HG03097 (cell line): ENCODE measurements at regions not wholly inside any gene's neighbourhood (a gene's known extent, or its start where the extent isn't known, plus 50 kb on each side); places are given as distances from the start of the nearest gene placed in this dataset.

ENCODE experiments used
- ATAC-seq: cut with Tn5 transposase; IDR thresholded peaks from one replicate; pipeline ENCODE4 v1.9.1; 2021; ENCODE audit not compliant: unreplicated experiment, low FRiP score

DNA sequence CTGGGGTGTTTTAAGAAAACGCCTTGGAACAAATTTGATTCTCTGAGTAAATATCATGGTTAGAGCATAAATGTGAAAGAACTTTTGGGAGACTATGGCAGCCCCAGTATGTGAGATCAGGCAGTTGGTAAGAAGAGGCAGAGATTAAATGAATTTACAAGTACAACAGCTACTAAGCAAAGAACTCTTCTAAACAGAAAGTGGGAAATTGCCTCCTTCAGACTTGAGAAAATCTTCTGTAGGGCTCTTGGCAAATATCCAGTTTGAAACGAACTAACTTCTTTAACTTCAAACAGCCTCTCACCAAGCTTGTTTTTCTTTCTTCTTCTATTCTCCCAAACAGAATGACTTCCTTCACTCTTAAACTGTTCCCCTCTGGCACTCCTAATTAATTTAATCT is 337.7 kb downstream of the SIPA1L2 start:
- no peak for ATAC-seq

DNA sequence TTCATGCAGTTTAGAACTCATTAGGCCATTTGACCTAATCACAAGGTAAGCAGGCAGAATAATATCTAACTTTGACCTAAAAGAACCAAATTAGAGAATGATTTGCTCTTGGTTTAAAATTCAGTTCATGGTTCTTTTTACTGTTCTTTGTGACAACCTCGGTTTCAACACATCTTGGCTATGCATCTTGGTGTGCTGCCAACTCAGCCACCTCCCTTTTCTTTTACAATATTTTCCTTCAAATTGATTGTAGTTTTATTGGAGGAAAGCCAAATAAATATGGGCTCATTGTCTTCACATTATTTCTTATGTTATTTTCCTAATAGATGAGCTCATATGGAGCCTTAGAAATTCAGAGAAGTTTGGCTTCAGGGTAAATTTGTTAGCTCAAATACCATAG is 338.3 kb downstream of the SIPA1L2 start:
- no peak for ATAC-seq

DNA sequence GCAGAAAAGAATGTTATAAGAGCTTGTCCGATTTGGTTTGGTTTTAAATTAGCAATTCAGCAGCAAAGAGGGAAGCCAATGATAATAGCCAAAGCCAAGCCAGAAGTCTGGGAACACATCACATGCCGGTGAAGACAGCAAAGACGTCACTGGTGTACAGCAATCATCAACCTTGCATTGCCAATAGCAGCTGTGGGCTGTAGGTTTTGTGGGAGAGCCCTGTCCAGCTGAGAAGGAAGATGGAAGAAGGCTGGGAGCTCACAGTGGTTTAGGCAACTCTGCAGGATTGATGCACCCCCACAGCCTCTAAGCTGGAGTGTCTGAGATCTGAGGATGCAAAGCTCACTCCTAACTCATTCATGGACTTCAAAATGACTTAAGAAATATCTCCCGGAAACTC is 338.7 kb downstream of the SIPA1L2 start:
- no peak for ATAC-seq

DNA sequence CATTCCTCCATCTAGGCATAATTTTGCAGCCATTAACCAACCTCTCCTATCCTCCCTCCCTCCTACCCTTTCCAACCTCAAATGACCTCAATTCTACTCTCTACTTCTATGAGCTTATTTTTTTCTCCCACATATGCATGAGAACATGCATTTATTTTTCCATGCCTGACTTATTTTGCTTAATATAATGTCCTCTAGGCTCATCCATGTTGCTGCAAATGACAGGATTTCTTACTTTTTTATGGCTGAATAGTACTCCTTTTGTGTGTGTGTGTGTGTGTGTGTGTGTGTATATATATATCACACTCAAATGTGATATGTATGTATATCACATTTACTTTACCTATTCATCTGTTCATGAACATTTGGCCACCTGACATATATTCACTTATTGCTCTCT is 339.4 kb downstream of the SIPA1L2 start:
- no peak for ATAC-seq

DNA sequence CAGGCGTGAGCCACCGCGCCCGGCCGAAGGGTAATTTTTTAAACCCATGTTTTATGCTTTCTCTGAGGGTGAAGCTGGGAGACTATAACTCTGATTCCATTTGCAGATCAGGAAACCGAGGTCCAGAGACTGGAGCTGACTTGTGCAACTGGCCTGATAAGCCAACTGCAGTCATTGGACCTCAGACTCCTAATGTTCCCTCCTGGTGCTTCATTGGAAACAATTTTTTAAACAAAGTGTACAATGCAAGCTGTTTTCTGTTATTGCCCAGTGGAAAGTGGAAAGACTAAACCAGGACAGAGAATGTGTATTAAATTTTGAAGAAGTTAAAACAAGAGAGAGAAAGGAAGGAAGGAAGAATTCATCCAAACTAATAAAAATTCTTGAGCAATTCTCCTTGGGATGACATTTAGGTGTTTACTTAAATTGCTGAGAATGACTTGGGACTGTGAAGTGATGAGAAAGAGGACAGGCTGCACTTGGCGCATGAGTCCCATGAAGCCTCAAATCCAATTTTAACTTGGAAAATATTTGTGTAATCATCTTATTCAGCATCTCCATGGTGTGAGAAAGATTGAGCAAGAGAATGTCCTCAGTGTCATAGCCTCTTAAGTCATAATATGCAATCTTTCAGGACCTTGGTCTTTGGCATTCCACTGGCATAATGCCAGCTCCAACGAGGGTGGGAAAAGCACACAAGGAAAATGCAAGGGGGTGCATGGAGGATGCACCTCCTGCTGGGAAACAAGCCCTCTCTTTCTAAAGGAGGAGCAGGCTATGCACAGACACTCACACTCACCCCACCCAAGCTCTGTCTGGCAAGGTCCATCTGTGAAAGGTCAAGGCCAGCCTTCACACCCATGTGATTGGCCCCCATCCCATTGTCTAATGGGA is 342.0 kb downstream of the SIPA1L2 start:
- no peak for ATAC-seq

DNA sequence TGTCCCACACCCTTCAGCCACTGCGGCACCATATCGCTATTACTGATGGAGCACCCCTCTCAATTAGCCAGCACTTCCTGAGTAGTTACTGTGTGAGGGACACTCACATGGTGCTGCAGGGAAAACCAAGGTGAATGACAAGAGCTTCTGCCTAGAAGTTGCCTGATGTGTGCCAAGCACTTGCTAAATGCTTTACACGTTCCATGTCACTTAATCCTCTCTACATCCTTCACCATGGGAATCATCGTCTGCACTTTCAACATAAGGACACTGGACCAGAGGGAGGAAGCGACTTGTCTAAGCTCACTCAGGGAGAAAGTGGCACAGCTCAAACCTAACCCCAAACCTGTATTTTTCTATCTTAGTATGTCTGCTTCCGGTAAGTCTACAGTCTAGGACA is 344.8 kb downstream of the SIPA1L2 start:
- no peak for ATAC-seq

DNA sequence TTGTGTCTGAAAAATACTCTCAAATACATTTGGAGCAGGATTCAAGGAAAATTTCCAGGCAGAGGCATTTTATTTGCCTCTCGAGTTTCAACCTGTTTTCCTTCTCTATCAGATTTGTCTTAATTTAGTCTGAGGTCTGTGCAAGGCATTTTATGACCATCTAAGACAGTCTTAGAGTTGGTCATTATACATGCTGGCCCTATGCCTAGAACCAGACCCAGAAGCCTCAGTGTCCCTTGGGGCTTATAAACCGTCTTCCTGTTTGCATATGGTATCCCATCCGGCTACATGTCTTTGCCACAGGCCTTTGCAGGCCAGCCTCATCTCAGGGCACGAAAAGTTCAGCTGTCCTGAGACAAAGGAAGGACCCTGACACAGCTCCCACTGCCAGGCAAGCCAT is 346.1 kb downstream of the SIPA1L2 start:
- ATAC-seq = no peak

DNA sequence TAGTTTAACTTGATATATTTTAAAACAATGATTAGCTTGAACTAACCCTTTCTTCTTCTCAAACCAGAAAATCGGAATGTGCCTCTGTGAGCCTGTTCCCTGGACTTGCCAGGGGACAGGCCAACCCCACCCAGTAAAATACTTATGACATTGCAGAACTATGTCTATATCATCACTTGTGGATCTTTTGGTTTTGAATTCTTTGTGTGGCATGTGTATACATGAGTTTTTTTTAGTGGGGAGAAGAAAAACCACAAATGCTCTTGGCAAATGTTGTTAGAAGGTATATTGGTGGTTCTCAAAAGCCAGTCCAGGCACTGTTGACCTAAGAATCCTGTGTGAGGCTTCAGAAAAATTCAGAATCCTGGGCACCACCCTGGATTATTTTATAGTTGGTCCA is 347.4 kb downstream of the SIPA1L2 start:
- ATAC-seq = no peak

DNA sequence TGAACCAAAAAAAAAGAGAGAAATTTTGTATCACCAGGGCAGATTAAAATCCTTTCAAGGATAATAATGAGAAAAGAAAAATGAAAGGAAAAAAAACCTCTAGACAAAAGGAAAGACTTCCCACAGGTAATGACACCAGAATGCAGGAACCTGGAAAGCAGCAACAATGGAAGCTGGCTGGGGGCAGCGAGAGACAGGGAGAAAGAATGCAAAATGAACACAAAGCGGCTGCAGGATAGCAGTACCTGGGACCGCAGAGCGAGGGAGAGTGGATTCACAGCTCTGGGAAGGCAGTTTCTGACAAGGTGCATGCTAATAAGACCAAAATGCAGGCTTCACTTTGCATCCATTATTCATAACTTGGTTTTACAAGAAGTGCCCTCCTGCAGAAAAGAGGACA is 349.0 kb downstream of the SIPA1L2 start:
- no peak for ATAC-seq

DNA sequence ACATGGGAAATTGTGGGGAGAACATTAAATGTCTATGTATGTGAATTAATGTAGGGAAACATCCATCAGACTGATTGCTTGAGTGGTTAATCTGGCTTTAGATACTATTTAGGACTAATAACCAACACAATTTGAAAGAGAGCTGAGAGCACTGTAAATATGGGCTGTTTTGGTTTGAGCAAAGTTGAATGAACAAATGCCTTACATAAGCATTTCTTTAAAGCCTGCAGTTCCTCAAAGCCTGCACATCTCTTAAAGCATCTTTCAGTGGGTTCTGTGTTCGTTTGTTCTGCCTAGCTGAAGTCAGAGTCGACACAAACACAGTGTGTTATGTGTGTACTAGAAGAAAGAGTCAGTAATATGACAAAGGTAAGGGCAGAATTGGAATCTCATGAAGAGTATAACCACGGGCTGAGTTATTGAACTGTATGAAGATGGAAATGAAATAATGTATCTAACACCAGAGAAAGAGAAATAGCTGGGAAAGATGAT is 350.0 kb downstream of the SIPA1L2 start:
- ATAC-seq = no peak

DNA sequence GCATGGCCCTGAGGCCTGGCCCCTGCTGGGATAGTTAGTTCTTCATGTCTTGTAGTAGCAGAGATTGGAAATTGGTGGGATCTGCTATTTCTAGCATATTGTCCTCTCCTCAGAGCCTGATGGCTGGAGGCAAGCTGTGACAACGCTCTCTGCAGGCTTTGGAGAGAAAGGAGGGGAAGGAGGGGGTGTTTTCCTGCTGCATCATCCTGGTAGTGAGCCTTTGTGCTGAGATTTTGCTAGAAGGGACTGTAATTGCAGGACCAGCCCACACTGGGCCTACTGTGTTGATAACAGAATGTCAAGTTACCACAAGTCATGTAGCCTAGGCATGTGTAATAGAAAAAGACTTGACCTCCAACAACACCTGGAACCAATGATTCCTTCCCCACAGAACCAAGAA is 351.0 kb downstream of the SIPA1L2 start:
- ATAC-seq = no peak

DNA sequence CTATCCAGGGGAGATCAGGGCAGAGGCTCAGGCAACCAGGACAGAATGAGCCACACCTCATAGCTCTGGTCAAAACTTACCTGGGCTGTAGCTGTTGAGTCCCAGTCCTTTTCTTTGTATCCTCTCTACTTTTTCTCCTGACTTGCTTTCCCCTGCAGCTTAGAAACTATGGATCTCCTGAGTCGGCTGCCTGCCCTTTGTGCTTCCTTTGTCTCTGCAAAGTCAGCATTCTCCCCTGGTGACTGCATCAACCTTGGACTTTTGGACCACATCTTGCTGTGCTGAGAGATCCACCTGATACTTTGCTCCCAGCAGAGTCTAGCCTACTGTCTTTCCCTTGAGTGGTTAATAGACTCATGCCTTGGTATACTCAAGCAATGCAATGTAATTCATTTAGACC is 353.3 kb downstream of the SIPA1L2 start:
- no peak for ATAC-seq

DNA sequence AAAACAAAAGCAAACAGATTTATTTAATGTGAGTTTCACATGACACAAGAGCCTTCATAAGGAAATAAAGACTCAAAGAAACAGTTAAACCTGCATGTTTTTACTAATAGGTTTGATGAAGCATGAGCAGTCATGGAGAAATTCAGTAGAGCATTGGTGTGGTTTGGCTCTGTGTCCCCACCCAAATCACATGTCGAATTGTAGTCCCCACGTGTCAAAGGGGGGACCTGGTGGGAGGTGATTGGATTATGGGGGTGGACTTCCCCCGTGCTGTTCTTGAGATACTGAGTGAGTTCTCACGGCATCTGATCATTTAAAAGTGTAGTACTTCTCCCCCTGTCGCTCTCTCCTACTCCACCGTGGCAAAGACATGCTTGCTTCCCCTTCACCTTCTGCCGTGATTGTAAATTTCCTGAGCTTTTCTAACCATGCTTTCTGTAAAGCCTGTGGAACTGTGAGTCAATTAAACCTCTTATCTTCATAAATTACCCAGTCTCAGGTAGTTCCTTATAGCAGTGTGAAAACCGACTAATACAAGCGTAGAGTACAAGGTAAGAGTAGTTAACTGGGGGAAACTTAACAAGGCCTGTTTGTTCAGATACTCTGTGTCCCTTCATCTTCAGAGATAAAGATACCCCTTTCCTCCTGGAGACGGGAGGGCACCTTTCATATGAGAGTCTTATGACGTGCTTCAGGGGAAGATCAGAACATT is 354.8 kb downstream of the SIPA1L2 start:
- ATAC-seq = no peak

DNA sequence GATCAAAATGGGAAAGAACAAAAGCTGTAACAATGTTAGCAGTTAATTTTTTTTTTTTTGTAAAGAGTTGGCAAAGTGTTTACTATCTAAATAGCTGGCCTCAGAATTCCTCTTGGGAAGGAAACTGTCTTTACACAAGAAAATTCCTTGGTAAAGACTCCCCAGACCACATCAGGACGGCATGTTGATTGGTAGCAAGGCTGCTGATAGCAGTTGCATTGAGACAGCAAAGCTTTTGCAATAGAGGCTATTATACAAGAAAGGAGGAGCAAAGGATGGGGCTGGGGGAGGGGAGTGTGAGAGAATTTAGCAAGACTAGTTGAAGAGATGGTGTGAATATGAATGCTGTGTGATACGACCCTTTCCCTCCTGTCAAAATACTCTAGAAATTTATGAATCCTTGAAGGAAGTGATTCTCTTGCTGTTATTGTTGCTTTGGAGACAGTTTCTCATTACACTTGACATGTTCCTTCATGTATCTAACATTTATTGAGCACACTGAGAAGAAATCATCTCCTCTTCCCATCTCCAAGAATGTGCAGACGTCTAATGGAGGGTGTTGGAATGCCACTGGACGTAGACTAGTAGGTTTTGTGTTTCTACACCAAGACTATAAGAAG is 355.6 kb downstream of the SIPA1L2 start:
- ATAC-seq = no peak

DNA sequence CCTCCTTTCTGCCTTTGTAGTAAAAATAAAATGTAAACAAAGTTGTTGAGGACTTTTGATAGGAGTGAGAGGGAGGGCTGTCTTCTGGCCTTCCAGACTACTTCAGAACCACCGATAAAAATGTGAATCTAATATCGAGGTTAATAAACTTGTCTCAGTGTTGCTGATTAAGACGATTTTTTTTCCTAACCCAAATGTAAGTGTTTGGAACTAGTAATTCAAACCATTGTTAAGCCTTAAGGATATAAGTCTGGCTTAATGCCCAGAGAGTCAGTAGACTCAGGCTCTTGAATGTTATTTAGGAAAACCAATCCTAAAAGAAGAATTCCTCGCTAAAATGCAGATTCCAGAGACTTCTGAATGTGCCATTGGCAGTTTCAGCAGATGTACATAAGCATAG is 356.9 kb downstream of the SIPA1L2 start:
- ATAC-seq = no peak

DNA sequence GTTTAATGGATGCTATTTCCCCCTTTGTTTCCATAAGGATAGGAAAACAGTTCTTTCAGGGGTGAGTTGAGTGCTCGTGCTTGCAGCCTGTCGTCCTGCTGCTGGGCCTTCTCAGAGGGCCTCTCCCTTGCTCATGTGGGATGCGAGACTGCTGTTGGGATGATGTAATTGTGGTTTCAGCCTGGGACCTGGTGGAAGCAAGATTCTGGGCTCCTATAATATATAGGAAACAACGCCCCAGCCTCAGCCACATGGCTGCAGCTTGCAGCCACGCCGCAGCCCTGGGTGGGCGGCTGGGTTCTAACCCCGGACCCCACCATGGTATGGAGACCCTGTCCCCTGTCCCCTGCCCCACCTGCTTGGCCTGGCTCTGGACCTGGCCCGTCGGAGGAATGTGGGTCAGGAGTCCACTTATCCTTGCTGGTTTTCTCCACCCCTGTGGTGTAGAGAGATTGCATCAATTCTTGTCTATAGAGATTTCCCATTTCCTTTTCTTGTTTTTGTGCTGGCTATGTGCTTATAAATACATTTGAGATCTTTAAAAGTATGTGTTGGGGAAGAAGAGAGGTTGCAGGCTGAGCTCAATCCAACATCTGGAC is 357.8 kb downstream of the SIPA1L2 start:
- ATAC-seq = no peak

DNA sequence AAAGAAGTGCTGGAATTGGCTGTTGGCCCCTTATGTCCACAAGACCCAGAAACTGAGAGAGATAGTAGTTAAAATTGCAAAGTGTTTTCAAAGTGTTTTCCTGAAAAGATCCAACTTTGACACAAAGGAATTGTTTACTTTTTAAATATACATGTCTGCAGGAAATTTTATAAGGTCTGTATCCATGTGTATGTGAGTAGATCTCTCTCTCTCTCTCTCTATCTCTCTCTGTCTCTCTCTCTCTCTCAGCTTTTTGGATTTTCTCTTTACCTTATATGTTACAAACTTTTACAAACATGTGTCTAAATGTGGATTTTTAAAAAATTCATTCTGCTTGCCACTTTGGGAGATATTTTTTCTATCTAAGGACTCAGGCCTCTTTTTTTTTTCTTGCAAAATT is 358.6 kb downstream of the SIPA1L2 start:
- ATAC-seq = no peak

DNA sequence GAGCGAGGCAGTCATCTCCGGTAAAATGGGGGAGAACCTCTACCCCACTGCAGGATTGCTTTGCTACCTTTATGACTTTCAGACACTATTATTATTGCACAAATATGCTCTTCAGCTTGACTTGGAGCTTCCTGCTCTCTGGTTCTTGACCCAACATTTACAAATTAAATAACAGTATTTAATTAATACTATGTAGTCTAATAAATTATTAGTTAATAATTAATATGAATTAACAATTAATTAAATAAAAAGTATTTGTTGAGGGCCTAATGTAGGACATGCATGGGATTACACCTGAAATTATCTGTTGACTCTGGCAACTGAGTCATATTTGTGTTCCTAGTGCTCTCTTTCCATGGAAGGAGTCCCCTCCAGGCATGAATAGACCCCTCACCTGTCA is 359.9 kb downstream of the SIPA1L2 start:
- no peak for ATAC-seq

DNA sequence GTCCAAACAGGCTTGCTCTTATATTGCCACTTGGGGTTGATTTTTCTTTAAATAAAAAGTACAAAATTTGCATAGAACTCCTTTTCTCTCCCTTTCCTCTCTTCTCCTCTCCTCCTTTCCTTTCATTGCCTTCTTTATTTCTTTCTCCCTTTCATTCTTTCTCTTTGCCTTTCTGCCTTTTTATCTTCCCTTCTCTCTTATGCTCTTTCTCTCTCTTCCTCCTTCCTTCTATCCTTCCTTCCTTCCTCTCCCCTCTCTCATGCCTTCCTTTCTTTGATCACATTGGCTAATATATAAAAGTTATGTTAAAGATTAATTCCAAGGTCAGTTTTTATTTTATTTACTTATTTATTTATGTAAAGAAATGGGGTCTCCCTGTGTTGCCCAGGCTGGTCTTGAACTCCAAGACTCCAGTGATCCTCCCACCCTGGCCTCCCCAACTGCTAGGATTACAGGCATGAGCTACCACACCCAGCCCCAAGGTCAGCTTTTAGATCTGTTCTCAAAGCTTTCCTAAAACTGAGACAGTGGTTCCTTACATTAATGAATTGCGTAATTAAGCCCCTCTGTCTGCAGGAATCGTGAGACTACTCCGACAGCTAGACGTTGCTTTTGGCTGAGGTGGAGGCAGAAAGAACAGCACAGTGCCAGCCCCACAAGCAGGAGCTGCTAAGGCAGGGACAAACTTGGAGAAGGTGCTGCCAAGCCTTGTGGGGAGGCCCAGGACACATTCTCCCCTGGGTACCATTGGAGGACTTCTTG is 361.9 kb downstream of the SIPA1L2 start:
- ATAC-seq = no peak

DNA sequence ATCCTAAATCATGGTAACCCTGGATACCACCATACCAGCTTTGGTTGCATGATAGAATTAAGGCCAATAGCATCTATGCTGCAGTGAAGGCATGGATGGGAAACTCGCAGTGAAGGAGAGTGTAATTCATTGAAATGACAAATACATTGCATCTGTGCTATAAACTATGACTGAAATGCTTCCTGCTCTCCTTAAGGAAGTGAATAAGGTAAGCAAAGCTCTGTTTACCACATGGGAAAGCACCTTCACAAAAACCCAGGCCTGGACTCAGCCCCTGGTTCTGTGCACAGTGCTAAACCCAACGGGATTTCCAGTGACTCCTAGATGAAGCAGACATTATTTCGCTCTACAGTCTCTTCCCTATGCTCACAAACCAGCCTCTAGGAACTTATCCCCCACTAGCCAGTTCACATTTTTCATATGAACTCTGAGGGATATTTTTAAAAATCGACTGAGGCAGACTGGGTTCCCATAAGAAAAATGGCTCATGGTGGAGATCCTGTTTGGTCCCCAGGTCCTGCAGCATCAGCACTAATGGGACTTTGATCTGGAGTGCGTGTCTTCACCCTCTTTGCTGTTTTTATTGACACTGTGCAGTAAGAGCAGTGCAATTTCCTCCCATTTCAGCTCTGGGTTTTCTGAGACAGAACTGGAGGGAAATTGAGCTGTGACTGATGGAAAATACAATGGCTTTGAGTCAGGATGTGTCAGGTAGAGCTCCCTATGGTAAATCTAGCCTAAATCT is 362.7 kb downstream of the SIPA1L2 start:
- ATAC-seq = no peak
